ENCODE measurements at regions not wholly inside any gene's neighbourhood (a gene's known extent, or its start where the extent isn't known, plus 50 kb on each side); places are given as distances from the start of the nearest gene placed in this dataset.

DNA sequence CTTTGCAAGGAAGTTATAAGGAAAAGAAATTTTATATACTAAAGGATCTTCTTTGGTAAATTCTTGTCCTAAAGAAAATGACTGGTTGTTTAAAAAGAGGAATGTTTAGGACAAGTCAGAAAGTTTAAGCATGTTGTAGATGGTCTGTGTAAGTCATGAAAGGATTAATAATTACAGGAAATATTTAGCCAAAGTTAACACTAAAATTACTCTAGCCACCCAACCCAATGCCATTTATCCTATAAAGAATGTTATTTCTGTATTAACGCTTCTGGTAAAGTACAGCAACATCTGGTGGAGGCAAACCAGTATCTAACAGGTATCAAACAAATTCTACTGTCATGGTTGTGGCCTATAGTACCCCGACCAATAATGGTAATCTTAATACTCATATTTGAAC is 546.9 kb upstream of the PKDCC start:
- DNase-seq (ENCODE audit: low read depth in 1 of 2, low spot score in 1 of 2): no peak
- Histone ChIP-seq H3K27ac (replicated peaks) (no peak overlapping the region), H3K27me3 (ENCODE audit: insufficient read depth, poor library complexity, severe bottlenecking) (no peaks in the 10 kb centered on the region), H3K4me3 (replicated peaks; ENCODE audit: insufficient read depth, low read length) (no peak overlapping the region)
- TF ChIP-seq SPI1 (IDR thresholded peaks at IDR 0.05; ENCODE audit: borderline replicate concordance, low read depth): no peak
- no peak for TF ChIP-seq POLR2AphosphoS5 (IDR thresholded peaks at IDR 0.05; ENCODE audit: low read depth)
- TF ChIP-seq, protein P1, sequence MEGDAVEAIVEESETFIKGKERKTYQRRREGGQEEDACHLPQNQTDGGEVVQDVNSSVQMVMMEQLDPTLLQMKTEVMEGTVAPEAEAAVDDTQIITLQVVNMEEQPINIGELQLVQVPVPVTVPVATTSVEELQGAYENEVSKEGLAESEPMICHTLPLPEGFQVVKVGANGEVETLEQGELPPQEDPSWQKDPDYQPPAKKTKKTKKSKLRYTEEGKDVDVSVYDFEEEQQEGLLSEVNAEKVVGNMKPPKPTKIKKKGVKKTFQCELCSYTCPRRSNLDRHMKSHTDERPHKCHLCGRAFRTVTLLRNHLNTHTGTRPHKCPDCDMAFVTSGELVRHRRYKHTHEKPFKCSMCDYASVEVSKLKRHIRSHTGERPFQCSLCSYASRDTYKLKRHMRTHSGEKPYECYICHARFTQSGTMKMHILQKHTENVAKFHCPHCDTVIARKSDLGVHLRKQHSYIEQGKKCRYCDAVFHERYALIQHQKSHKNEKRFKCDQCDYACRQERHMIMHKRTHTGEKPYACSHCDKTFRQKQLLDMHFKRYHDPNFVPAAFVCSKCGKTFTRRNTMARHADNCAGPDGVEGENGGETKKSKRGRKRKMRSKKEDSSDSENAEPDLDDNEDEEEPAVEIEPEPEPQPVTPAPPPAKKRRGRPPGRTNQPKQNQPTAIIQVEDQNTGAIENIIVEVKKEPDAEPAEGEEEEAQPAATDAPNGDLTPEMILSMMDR (IDR thresholded peaks at IDR 0.05; ENCODE audit: insufficient read depth, low read length): no peak
- TF ChIP-seq GABPA (IDR thresholded peaks at IDR 0.05; ENCODE audit: low read depth): no peak
- no peak for TF ChIP-seq REST (IDR thresholded peaks at IDR 0.05; ENCODE audit: insufficient replicate concordance, low read depth)

GRCh38 chr2:41502752-41503151 is 545.1 kb upstream of the PKDCC start:
- no peaks in the 10 kb centered on the region for H3K27me3 ChIP-seq (ENCODE audit: insufficient read depth, poor library complexity, severe bottlenecking)
- TF ChIP-seq REST (IDR thresholded peaks at IDR 0.05; ENCODE audit: insufficient replicate concordance, low read depth): no peak
- TF ChIP-seq SPI1 (IDR thresholded peaks at IDR 0.05; ENCODE audit: borderline replicate concordance, low read depth): no peak
- TF ChIP-seq GABPA (IDR thresholded peaks at IDR 0.05; ENCODE audit: low read depth): no peak
- no peak for TF ChIP-seq POLR2AphosphoS5 (IDR thresholded peaks at IDR 0.05; ENCODE audit: low read depth)
- TF ChIP-seq, protein P1 (IDR thresholded peaks at IDR 0.05; ENCODE audit: insufficient read depth, low read length): no peak
- H3K27ac ChIP-seq (replicated peaks): no peak overlapping the region
- H3K4me3 ChIP-seq (replicated peaks; ENCODE audit: insufficient read depth, low read length): no peak overlapping the region
- no peak for DNase-seq (ENCODE audit: low read depth in 1 of 2, low spot score in 1 of 2)

GRCh38 chr2:41504532-41504931 is 543.3 kb upstream of the PKDCC start:
- Histone ChIP-seq H3K27me3 (ENCODE audit: insufficient read depth, poor library complexity, severe bottlenecking) (no peaks in the 10 kb centered on the region), H3K27ac (replicated peaks) (no peak overlapping the region)
- no peak for TF ChIP-seq POLR2AphosphoS5 (IDR thresholded peaks at IDR 0.05; ENCODE audit: low read depth)
- TF ChIP-seq REST (IDR thresholded peaks at IDR 0.05; ENCODE audit: insufficient replicate concordance, low read depth): no peak
- TF ChIP-seq, protein P1 (IDR thresholded peaks at IDR 0.05; ENCODE audit: insufficient read depth, low read length): no peak
- TF ChIP-seq SPI1 (IDR thresholded peaks at IDR 0.05; ENCODE audit: borderline replicate concordance, low read depth): no peak
- TF ChIP-seq GABPA (IDR thresholded peaks at IDR 0.05; ENCODE audit: low read depth): no peak

More at GRCh38 chr2:41504532-41504931, 543.3 kb upstream of the PKDCC start:
- DNase-seq (ENCODE audit: low read depth in 1 of 2, low spot score in 1 of 2): no peak
- H3K4me3 ChIP-seq (replicated peaks; ENCODE audit: insufficient read depth, low read length): no peak overlapping the region

All from HL-60 (cell line).